Anterior cingulate cortex (tissue), 58 donors: ENCODE measurements at regions not wholly inside any gene's neighbourhood (a gene's known extent, or its start where the extent isn't known, plus 50 kb on each side); places are given as distances from the start of the nearest gene placed in this dataset.

Experiments used
- DNase-seq, 58 donors: peaks; one replicate each; lab custom pipeline; 2025; lab: John Stamatoyannopoulos, UW

DNA sequence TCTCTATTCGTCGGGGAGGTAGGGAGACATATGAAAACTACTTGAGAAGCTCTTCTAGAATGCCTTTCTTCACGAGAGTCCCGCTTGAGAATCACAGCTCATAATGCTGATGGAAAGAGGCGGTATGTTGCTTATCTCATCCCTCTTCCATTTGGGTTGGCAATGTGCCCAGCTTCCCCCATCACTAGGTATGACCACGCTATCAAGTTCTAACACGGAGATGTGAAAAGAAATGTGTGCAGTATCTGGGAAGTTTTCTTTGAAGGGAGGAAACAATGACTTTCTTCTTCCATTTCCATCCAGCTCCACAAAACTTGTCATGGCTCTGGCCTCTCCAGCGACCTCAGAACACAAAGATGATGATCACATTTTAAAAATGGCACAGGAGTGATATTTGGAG, 742.4 kb downstream of the DCDC2C start:
- no peak for DNase-seq

DNA sequence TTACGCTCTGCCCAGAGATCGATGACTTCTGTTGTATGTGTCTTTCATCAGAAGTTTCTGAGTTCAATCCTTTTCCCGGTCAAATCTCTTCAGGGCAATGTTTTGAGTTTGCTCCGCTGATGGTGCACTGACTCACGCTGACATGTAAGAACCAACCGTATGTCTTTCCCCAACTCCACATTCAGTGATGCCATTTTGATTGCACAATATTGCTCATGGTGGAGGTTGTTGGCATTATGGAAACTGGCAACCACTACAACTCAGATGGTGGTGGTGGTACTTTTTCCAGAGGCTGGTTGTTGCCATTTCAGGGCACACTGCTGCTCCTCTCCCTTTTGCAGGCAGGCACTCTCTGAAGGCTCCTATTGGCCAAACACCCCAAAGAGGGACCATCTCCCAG, 751.5 kb downstream of the DCDC2C start:
- DNase-seq = no peak

DNA sequence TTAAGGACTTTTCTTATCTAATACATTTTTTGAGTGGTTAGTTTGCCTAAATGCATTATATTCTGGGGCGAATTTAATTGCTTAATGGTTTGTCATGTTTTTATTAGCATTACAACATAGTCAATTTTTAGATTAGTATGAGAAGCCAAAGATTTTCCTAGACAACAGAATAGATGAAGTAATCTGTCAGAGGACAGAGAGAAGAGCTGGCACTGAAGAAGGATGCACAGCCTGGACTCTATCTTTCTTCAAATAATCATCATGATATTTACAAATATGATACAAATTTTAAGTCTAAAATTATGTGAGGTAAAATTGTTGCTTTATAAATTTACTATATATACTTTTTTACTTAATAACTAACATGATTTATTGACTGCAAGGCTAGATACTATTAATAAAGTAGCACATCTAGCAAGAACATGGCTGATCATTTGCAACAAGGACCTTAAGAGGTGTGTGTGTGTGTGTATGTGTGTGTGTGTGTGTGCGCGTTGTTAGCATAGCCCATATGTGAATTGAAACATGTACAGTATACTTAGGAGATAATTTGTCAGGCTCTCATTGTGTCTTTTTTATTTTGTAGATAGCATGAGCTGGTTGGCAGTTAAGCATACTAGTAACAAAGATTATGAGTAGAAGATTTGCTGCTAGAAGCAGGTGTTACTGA, 752.2 kb downstream of the DCDC2C start:
- DNase-seq = no peak

DNA sequence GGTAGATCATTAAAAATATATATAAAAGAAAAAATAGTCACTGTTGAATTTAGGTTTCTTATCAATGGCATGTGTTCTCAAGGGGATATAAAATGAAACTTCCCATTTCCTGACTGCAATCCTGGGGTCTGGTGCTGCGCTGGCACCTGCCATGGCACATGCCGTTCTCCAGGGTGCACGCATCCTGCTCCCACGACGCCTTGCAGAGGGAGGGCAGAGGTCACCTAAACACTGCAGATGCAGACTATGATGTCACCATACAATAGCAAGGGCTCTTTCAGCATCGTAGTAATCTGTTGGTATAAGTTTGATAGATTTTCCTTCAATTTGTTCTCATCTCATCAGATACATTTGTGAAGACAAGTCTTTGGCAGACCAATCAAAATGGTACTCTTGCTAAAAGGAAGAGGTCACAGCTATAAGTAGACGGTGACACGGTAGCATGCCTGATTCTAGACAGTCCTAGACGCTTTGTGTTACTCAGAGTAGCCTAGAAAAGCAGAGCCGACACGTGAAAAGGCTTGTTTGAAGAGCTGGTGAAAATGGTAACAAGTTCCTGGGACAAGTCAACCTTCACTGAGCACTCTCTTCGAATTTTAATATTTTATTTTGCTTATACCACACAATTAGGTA, 761.4 kb downstream of the DCDC2C start:
- DNase-seq = no peak

DNA sequence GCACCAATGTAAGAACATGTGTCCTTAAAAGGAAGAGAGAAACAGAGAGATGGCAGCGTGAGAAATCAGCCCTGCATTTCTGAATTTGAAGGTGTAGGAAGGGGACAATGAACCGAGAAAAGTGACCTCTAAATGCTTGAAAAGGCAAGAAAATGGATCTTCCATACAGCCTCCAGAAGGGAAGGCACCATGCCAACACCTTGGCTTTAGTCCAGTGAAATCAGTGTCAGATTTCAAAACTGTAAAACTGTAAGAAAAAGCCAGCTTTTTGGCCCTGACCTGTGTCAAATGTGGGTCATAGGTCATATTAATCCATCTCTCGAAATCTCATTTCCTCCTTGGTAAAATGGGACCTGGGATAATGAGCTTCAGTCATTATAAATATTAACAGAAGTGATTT, 762.3 kb downstream of the DCDC2C start:
- no peak for DNase-seq

DNA sequence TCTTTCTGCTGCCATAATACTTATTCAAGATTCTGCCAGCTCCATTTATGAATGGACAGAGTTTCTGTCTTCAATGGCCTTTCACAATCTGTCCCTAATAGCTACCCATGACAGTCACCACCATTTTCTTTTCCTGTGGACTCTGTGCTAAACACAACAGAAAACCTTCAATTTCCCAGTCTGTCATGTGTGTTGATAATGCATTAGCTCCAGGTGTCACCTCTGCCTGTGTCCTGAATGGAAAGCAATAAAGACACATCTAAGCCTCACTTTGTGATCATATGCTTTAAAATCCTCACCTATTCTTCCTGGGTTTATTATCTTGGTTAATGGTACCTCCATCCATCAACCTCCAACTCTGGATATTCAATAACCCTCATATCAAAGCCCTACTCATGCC, 772.2 kb downstream of the DCDC2C start:
- no peak for DNase-seq

DNA sequence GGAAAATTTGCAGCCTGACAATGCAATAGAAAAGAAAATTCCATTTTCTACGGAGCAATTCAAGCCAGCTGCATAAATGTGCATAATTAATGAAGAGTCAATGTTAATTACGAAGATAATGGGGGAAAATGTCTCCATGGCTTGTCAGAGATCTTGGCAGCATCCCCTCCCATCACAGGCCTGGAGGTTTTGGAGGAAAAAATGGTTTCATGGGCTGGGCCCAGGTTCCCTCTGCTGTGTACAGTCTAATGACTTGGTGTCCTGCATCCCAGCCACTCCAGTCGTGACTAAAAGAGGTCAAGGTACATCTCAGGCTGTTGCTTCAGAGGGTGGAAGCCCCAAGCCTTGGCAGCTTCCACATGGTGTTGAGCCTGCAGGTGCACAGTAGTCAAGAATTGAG, 779.7 kb downstream of the DCDC2C start:
- DNase-seq = no peak

DNA sequence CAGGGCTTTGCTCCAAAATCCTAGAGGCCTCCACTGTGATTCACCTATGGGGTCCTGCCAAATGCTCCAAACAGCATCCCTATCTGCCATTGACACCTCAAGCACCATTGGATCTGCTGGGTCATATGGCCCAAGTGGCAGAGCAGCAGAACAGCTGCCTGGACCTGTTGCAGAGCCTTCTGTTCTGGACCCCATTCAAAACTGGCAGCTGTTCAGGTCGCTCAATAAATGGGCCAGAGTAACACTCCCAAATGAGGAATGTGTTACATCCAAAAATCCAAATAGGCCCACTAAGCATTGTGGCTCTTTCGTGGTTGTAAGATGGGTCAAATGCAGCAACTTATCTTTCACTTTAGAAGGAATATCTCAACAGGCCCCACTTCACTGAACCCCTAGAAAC, 783.6 kb downstream of the DCDC2C start:
- no peak for DNase-seq

DNA sequence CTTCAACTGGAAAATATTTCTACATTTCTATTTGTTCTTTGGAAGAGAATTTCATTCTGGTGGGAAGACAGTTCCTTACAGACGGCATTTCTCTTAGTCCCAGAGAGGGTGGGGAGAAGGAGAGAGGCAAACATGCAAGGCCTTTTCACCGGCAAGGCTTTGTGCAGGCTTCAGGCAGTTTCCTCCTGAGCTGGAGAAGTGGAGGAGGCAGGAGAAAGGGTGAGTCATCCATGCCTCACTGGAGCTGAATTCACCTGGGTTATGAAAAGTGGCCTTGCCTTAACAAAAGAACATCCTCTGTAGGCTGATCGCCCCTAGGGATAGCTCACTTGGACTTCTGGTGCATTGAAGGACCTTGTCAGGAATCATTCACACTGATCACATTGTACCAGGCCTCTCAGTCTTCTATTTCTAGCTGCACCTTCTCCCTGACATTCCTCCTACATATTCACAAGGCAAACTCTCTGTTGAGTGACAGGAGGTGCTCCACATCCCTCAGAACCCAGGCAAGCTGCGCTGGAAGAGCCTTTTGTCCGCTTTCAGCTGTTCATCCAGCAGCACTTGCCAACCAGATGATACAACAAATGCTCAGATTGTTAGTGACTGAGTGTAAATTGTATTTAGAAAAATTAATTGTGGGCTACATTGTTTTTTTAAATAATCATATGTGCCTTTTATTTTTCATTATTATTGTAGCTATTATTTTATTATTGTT, 796.1 kb downstream of the DCDC2C start:
- no peak for DNase-seq

DNA sequence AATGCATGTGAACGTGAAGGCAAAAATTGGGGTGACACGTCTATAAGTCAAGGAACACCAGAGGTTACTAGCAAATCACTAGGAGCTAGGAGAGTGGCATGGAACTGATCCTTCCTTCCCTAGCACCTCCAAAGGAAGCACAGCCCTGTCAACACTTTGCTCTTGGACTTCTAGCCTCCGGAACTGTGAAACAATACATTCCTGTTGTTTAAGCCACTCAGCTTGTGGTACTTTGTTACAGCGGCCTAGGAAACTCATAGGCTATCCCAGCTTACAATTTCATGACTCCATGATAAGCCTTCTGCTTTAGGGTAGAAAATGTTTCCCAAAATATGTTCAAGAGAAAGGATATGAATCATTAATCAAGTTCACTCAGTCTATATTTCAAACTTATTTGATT, 798.1 kb downstream of the DCDC2C start:
- DNase-seq = no peak

DNA sequence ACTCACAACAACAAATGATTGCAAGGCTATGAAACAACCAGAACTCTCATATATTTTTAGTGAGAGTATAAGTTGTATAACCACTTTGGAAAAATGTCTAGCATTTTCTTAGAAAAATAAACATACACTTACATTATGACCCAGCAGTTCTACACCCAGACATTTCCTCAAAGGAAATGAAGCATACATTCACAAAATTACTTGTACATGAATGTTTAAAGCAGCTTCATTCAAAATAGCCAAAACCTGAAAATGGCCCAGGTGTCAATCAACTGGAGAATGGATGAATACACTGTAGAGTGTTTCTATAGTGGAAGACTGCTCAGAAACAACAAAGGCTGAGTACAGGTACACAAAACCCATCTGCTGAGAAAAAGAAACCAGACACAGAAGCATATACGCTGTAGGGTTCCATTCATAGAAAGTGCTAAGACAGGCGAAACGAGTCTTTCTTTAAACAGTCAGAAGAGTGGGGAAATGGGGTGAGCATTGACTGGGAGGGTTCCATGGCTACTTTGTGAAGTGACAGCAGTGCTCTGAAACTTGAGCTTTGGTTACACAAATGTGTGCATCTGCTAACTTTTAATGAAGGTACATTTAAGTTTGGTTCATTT, 799.0 kb downstream of the DCDC2C start:
- no peak for DNase-seq

DNA sequence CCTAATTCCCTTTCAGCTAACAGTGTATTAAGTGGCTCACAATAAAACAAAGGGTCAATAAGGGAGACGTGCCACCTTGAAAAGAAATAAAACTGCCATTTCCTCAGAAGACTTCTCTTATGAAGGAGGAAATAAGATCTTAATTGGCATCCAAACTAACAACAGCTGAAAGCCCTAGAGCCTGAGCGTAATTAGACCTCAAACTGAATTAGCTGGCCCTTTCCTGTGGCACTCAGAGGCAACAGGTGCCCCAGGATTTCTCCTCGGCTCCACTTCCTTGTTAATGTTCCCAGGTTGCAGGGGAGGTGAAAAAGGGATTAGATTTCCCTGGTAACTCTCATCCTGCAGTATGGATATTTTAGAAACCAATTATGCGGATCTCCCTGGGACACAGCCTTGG, 804.3 kb downstream of the DCDC2C start:
- no peak for DNase-seq

DNA sequence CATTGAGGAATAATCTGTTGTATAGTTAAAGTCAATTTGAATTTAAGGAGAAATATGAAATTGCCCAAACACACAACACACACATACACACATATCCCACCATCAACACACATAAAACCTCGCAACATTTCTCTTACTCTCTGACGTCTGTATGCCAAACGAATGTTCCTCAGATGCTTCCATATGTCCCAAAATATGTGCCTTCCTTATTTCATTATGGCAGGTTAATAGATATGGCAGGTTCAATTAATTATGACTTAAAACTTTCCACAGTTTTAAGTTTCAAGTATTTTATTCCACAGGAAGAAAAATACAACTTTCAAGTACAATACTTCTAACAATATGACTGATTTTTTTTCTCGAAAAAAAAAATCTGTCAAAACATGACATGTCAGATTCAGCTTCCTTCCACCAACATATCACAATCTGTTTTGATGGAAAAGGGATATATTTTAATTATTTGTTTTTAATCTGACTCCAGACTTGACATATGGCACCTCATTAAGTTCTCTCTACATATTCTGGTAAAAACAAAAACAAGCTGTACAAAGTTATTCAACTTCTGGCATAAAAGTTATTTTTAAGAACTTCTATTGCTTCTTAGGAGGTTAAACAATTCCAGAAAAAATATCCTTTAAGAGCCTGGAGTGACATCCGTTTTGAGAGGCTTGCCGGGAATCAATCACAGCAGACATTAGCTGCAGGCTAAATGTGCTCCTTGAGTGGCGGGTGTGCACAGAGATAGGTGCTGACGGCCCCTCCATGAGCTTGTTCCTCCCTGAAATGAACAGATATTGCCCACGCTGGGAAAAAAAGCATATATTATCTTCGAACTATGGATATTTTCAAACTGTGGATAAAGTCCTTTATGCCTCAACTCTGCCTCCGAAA, 812.7 kb downstream of the DCDC2C start:
- DNase-seq = no peak

DNA sequence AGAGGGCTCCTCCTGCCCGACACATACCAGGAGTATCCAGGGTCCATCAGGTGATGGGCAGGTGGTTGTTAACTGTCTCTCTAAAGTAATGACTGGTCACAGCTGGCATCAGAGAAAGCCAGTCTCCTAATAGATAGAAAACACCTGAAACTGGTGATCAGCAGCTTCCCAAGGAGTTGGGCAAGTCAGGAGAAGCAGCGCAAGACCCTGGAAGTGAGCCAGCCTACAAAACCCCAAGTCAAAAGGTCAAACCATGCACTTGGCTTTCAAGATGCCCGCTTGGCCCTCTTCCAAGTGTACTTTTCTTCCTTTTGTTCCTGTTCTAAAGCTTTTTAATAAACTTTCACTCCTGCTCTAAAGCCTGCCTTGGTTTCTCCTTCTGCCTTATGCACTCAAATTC, 815.2 kb downstream of the DCDC2C start:
- no peak for DNase-seq

DNA sequence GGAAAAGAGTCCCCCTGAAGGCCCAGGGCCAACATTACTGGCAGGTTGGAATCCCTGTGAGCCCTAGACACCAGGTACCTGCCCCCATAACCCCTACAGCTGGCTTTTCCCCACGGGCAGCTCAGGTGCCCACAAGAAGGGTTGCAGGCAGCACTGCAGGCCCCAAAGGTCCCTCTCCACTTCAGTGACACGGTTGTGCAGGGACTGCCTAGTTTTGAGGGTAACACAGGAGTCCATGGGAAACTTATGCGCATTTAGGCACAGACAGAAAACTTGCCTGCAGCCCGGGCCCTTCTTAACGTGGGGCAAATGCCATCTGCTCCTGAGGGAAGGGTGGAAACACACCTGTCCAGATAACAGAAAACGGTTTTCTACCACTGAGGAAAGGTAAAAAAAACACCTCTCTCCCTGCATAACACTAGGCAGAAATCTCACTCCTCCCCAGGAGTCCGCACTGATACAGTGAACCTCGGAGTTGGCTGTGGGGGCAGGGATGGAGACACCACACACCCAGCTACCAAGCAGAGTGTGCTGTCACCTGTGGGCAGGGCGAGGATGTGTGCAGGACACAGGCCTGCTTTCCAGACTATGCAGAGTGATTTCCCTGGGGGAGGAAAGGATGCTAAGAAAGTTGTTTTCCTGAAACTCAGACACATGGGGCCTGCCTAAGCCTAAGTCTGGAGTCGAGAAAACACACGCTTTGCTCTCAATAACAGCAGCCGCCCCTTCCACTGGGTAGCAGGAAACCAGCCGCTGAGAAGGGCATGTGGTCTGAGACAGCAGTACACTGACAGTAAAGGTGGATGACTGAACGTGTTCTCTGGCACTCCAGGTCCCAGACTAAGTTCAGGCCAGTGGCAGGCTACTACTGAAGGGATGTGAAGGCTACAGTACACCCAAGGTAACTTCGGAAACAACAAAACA, 819.4 kb downstream of the DCDC2C start:
- no peak for DNase-seq

DNA sequence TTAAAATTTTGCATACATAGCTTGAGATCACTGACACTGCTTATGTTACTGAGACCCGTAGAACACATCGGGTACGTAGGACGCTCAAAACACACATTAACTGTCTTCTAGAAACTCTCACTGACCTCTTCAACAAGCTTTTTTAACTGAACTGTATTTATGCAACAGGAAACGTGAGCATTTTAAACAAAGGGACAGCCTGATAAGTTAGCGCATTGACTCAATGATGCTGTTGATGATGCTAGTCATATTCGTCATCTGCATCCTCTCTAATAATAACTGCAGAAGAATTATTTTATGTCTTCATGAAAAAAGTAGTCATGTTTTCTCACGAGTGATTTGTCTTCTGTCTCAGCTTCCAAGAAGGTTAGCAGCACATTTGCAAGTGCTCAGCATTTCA, 824.0 kb downstream of the DCDC2C start:
- no peak for DNase-seq

DNA sequence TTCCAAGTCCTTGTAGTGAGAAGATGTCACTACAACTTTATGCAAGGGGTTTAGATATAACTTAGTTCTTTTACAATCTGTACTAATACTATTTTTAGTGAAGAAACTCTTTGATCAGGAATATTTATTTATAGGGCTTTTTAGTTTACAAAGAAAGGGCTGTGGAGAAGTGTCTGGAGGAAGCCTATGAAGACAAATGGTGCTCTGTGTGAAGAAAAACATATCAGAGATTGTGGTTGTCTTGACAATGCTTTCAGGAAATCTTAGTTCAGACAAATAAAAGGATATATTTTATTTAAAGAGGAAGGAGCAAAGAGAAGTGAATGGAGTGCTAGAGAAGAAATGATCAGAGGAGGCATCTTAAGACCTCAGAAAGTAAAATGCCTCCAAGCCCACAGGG, 824.9 kb downstream of the DCDC2C start:
- no peak for DNase-seq

DNA sequence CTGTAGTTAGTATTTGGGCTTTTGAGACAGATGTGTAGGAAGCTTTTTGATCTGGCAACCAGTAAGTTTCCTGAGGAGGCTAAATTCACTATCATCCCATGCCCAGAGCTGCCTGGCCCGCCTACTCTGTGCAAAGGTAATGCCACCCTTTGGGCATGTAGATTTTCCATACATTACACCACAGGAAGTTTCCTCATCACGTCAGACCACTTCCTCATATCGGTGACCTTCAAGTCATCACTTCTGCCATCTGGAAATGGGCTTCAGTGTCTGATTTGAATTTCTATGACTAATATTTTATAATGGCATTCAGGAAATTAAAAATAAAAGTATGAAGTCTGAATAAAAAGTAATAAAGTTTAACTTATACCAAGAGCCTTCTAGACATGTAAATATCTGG, 825.4 kb downstream of the DCDC2C start:
- DNase-seq = no peak

DNA sequence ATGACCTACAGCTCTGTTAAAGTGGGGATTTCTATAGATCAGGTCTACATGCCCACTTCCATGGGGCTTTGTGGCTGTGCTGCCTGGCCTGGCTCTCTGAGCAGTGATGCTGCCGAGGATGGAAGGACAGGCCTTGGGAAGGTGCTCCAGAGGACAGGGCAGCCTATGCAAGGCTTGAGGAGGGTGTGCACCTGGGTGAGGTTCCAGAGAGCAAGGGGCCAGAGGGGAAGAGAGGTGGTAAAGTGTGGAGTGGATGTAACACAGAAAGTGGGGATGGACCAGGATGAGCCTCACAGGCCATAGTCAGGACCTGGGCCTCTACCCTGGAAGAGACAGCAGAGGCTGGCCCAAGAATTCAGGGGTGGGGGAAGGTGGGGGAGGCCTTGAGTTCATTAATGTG, 826.4 kb downstream of the DCDC2C start:
- no peak for DNase-seq

DNA sequence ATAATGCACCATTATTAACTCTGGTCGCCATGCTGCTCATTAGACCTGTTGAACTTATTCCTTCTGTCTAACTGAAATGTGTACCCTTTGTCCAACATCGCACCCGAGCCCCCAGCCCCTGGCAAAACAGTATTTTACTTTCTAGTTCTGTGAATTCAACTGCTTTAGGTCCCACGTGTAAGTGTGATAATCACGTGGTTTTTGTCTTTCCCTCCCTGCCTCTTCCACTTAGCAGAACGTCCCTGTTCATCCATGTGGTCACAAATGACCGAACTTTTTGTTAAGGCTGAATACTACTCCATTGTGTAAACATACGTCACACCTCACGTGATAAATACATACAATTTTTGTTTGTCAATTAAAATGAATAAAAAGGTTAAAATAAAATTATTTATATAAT, 826.9 kb downstream of the DCDC2C start:
- DNase-seq = no peak
